Astrocyte (in vitro differentiated cells and primary cell): ENCODE measurements at regions not wholly inside any gene's neighbourhood (a gene's known extent, or its start where the extent isn't known, plus 50 kb on each side); places are given as distances from the start of the nearest gene placed in this dataset.

Source experiments
- EZH2 ChIP-seq: IDR thresholded peaks from 2 replicates; pipeline ENCODE4 v1.6.1; 2012; ENCODE audit warnings: mild to moderate bottlenecking, low read length, inconsistent platforms; ENCODE audit not compliant: insufficient read depth
- TF ChIP-seq, protein P1 (sequence below): IDR thresholded peaks from 2 replicates; pipeline ENCODE4 v1.5.1; 2011; ENCODE audit warnings: low read depth, mild to moderate bottlenecking, inconsistent platforms, low read length, moderate library complexity; ENCODE audit not compliant: insufficient read depth

DNA sequence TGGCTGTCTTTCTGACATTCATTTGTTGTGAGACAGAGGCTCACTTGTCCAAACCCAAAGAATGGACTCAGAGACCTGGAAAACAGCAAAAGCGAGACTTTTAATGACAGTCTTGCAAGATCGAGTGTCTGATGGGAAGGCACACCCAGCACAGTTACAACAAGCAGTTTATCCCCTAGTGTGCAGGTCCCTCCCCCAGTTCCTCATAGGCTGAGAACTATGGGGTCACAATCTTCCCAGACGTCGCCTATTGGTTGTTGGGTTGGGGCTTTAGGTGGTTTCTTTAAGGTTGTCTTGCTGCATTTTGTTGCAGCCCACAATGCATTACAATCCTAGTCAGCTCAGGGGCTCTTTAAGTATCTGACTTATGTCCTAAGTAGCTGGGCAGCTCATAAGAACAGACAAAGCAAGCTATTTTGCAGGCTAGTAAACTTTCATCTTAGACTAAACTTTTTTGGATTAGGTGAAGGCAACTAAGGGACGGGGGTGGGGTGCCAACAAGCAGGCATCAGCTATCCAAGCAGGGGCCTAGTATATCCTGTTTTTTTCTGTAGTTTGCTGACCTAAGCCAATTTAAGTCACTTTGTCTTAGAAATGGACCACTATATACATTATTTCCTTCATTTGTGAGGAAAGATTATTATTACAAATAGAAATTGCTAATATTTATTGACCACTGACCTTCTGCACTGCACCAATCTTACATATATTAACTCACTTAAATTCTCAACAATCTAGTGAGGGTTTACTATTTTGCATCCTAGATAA is 151.8 kb downstream of the SETD4 start:
- TF ChIP-seq, protein P1, sequence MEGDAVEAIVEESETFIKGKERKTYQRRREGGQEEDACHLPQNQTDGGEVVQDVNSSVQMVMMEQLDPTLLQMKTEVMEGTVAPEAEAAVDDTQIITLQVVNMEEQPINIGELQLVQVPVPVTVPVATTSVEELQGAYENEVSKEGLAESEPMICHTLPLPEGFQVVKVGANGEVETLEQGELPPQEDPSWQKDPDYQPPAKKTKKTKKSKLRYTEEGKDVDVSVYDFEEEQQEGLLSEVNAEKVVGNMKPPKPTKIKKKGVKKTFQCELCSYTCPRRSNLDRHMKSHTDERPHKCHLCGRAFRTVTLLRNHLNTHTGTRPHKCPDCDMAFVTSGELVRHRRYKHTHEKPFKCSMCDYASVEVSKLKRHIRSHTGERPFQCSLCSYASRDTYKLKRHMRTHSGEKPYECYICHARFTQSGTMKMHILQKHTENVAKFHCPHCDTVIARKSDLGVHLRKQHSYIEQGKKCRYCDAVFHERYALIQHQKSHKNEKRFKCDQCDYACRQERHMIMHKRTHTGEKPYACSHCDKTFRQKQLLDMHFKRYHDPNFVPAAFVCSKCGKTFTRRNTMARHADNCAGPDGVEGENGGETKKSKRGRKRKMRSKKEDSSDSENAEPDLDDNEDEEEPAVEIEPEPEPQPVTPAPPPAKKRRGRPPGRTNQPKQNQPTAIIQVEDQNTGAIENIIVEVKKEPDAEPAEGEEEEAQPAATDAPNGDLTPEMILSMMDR: no peak
- no peak for TF ChIP-seq EZH2
